ENCODE measurements at regions not wholly inside any gene's neighbourhood (a gene's known extent, or its start where the extent isn't known, plus 50 kb on each side); places are given as distances from the start of the nearest gene placed in this dataset.

DNA sequence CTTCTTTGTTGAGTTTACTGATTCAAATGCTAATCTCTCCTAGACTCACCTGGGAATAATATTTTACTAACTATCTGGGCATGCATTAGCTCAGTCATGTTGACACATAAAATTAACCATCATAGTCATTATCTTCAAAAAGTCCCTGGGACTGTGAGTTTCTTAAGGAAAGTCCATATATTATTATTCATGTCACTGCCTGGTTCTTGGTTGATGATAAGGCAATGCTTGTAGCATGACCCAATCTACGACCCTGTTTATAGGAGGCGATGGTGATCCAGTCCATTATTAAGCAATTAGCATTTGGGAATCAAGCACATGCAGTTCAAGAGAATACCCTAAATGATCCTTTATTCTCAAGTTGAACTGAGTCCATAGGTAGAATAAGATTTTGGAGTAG lies 54.8 kb upstream of the MPHOSPH6 start:
- no peak overlapping the region for H3K4me3 Mint-ChIP-seq
- H3K9me3 Mint-ChIP-seq, result no peaks in the 10 kb centered on the region
- H3K4me1 Mint-ChIP-seq (ENCODE audit: low read depth), result no peaks in the 10 kb centered on the region
- no peak overlapping the region for H3K27ac Mint-ChIP-seq
- no peak for DNase-seq
- H3K27me3 Mint-ChIP-seq, result peaks cover 25% of the 10 kb centered on the region
- no peaks in the 10 kb centered on the region for H3K36me3 Mint-ChIP-seq (ENCODE audit: low read depth)

DNA sequence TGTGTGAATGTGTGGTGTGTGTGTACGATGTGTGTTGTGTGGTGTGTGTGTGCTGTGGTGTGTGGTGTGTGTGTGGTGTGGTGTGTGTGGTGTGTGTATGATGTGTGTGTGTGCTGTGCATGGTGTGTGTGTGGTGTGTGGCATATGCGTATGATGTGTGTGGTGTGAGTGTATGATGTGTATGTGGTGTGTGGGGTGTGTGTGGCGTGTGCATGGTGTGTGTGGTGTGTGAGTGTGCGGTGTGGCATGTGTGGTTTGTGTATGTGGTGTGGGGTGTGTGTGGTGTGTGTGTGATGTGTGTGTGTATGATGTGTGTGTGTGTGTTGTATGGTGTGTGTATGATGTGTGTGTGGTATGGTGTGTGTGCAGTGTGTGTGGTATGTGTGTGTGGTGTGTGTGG lies 50.5 kb upstream of the MPHOSPH6 start:
- Mint-ChIP-seq H3K4me3 (no peak overlapping the region), H3K27ac (no peak overlapping the region), H3K9me3 (no peaks in the 10 kb centered on the region), H3K27me3 (no peaks in the 10 kb centered on the region), H3K4me1 (ENCODE audit: low read depth) (no peaks in the 10 kb centered on the region), H3K36me3 (ENCODE audit: low read depth) (no peaks in the 10 kb centered on the region)
- DNase-seq, result no peak

Measured in activated T-cell treated with anti-CD3 and anti-CD28 coated beads, Interleukin-2, amount 50 U/mL, for 24 hours (primary cell).